GM18502 (cell line): ENCODE measurements at regions not wholly inside any gene's neighbourhood (a gene's known extent, or its start where the extent isn't known, plus 50 kb on each side); places are given as distances from the start of the nearest gene placed in this dataset.

ENCODE experiments used
- ATAC-seq: cut with Tn5 transposase; IDR thresholded peaks from one replicate; pipeline ENCODE4 v1.9.1; 2021; ENCODE audit warnings: mild to moderate bottlenecking; ENCODE audit not compliant: unreplicated experiment, poor library complexity

DNA sequence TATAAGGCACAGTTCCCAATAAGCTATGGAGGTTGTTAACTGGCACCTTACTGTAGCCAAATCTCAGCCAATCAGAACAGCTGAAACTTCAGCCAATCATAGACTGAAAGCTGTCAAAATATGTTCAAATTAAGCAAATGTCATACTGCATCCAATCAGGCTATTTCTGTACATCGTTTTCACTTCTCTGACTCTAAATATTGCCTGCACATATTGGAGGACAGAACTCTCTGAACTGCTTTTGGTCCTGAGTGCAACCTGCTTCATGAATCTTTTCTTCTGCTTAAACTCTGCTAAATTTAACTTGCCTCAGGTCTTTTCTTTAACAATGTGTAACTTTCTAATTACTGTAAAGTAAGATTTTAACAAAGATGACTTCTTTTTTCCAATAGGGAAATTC, 1198.9 kb upstream of the PCDH7 start:
- ATAC-seq = no peak

GRCh38 chr4:29536745-29537144, 1183.4 kb upstream of the PCDH7 start:
- ATAC-seq = no peak

- no peak for ATAC-seq
Observed at GRCh38 chr4:29538889-29539646, 1181.1 kb upstream of the PCDH7 start.

DNA sequence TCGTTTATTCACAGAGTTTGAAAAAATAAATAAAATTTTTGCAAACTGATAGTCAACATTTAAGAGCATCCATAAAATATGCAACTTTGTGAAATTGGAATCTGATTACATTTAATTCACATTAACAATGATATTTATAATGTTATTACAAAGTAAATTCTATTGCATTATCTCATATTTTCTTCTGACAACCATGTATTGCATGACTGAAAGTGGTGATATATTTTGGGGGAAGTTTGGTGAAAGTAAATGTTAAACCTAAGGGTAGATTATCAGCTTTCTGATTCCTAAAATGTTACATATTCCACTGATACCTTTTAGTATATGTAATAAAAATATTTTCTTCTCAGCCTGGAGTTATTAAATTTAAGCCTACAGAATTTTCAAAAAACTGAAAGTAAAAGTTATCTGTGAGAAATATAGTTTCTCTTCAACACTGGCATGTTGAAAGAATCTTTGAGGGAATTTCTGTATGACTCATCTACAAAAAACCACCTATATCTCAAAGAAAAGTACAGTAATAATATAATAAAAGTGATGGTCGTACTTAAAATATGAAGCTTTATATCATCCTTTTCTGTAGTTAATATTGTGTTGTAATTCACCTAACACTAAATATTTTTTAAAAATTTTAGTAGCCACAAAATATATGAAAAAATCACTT, 1179.6 kb upstream of the PCDH7 start:
- ATAC-seq = no peak

DNA sequence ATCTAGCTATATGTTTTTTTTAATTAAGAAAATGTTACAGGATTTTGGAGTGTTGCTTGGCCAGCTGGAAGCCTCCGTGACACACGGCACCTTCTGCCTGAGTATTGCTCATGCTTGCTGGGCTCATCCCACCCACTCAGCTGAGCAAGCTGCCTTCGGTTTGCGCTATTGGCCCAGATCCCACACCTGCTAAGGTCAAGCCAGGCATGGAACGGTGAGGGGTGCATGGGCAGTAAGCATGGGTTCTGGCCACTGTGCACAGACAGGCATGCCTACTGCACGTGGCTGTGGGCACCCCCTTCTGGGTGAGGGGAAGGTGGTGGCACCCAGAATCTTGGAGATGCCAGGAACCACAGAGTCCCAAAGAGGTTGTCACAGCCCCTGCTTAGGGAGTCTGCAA, 1178.4 kb upstream of the PCDH7 start:
- no peak for ATAC-seq

DNA sequence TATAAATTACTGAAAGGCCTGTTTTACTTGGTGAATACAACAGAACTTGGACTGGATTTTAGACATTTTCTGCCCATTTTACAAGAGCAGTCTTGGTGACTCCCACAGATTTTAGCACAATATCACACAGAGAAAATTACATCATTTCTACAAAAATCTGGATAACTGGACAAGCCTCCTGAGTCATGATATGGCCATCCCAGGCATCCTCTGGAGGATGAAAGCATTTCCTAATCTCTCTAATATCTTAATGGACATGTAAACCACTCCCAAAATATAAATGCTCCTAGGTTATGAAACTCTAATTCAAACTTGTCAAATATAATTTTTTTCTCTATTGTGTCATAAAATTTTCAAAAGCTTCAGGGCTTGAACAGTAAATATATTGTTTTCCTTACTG, 1170.8 kb upstream of the PCDH7 start:
- ATAC-seq = no peak

- ATAC-seq = no peak
Observed at GRCh38 chr4:29551821-29552220, 1168.3 kb upstream of the PCDH7 start.

DNA sequence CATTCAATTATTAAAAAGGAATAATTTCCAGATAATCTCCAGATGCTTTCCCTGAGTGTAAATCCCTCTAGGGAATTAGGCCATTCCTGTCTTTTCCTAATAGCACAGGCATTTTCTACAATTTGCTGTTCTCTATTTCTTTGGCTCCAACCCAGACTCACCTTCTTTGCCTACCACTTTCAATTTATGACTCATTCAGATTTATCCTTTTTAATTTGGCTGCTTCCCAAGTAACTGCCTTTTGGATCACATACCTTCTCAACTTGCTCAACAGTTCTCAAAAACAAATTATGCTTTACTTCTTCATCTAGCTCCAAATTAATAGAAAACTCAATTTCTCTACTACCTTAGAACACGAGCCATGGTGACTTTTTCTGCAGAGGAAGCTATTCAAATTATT, 1166.3 kb upstream of the PCDH7 start:
- ATAC-seq = no peak

GRCh38 chr4:29558789-29559188, 1161.4 kb upstream of the PCDH7 start:
- no peak for ATAC-seq

GRCh38 chr4:29559286-29559685, 1160.9 kb upstream of the PCDH7 start:
- ATAC-seq = no peak

DNA sequence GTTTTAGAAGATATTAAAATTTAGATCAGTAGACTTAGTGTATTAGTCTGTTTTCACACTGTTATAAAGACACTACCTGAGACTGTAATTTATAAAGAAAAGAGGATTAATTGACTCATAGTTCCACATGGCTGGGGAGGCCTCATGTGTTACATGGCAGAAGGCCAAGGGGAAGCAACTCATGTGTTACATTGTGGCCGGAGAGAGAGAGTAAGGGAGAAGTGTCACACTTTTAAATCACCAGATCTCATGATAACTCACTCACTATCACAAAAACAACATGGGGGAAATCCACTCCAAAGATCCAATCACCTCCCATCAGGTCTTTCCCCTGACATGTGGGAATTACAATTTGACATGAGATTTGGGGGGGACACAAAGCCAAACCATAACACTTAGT, 1159.7 kb upstream of the PCDH7 start:
- ATAC-seq = no peak

- no peak for ATAC-seq
Observed at GRCh38 chr4:29565256-29565655, 1154.9 kb upstream of the PCDH7 start.

DNA sequence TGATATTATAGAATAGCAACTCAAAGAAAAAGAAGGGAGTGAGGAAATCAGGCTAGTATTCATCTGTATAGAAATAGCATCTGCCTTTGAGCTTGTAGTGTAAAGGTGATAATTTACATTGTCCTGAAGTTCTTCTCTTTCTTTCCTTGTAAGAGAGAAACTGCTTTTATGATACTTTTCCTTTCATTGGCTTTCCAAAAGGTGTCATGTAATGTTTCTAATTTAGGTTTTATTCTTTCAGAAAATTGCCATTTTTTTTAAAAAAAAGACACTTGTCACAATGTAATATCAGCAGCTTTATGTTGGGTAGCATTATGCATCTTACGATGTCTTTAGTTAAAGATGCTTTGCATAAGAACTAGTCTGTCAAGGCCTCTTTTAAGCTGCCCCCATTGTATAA, 1153.8 kb upstream of the PCDH7 start:
- ATAC-seq = no peak

DNA sequence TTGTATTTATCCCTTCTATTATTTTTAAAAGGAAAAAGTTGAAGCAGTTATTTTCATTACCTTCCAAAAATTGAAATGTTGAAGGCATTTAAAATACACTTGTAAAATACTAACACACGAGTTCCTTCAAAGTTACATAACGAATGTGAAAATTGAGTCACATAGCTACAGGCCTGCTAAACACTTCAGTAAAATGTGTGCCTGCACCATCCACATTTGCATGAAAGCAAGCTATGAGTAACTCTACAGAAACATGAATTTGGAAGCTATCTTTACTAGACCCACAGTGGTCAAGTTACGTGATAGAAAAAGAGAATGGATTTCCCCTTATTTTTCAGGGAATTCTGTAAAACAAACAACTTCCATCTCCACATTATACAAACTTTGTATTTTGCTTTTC, 1148.8 kb upstream of the PCDH7 start:
- ATAC-seq = no peak

GRCh38 chr4:29578329-29578728, 1141.8 kb upstream of the PCDH7 start:
- no peak for ATAC-seq

GRCh38 chr4:29581457-29581856, 1138.7 kb upstream of the PCDH7 start:
- ATAC-seq = no peak

DNA sequence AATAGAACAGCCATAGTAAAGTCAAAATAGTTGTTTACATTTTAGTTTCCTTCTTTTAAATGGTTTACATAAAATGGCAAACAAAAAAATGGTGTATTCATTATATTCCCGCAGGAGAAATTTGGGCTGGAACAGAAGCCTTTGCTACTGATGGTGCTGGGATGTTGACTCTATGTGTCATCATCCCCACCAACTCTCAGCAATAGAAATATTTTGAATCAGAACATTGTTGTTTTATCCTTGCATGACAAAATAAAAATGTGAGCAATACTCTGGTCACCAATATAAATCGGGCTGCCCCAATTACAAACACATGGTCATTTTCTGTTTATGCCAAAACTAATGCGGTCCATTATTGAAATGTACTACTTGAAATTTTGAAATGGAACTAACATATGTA, 1131.6 kb upstream of the PCDH7 start:
- ATAC-seq = no peak

- no peak for ATAC-seq
Observed at GRCh38 chr4:29596228-29596627, 1123.9 kb upstream of the PCDH7 start.

DNA sequence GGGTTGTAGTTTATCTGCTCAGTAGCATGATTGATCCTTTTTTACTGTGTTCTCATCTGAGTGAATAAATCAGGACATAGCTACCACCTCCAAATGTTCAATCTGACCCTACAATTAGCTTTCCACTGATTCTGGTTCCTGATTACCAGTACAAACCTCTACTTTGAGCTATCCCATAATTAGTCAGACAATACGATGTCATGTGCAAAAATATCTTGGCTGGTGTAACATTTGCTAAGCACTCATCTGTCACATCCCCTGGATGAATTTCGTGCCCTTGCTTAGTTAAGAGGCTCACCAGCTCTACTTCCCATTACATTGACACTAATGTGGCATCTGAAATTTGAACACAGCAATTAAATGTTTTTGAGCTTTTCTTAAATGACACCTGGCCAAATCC, 1101.0 kb upstream of the PCDH7 start:
- no peak for ATAC-seq

DNA sequence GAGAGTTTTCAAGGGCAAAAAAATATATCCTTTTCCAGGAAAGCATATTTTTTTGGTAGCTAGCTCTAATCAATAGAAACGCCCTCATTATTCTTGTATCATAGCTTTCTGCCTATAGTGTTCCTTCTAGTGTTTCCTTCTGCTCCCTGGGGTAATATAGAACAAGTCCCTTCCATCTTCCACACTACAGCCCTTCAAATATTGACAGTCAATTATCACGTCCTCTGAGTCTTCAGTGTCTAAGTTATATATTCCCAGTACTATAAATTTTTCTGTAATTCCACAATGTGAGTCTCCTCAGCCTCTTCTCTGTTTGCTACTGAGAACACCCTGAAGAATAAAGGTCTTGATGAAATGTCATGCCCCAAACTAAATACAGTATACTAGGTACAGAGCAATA, 1088.0 kb upstream of the PCDH7 start:
- no peak for ATAC-seq

- ATAC-seq = no peak
Observed at GRCh38 chr4:29636961-29637360, 1083.2 kb upstream of the PCDH7 start.

- ATAC-seq = no peak
Observed at GRCh38 chr4:29653221-29653620, 1066.9 kb upstream of the PCDH7 start.
